HFFc6 (cell line): ENCODE measurements at regions not wholly inside any gene's neighbourhood (a gene's known extent, or its start where the extent isn't known, plus 50 kb on each side); places are given as distances from the start of the nearest gene placed in this dataset.
A peak's percentile ranks its signal among the peaks of the same experiment; 100 is the strongest.

Experiments used
- DNase-seq: peaks from one replicate; pipeline ENCODE4 v3.0.0-alpha.2; 2018
- H3K27ac Mint-ChIP-seq: 2 replicates; pipeline ENCODE4 v1.8.0; 2020; ENCODE audit warnings: mild to moderate bottlenecking, mixed read lengths
- H3K27me3 Mint-ChIP-seq: 2 replicates; pipeline ENCODE4 v1.8.0; 2021; ENCODE audit warnings: mild to moderate bottlenecking, moderate library complexity, mixed read lengths; ENCODE audit not compliant: insufficient read depth
- H3K36me3 Mint-ChIP-seq: 2 replicates; pipeline ENCODE4 v1.8.0; 2021; ENCODE audit warnings: low read depth, mixed read lengths
- H3K4me1 Mint-ChIP-seq: 2 replicates; pipeline ENCODE4 v1.8.0; 2020; ENCODE audit warnings: low read depth, mixed read lengths
- H3K4me3 Mint-ChIP-seq: 2 replicates; pipeline ENCODE4 v1.8.0; 2020; ENCODE audit warnings: mild to moderate bottlenecking, moderate library complexity, mixed read lengths
- H3K9me3 Mint-ChIP-seq: 2 replicates; pipeline ENCODE4 v1.8.0; 2020; ENCODE audit warnings: mild to moderate bottlenecking, mixed read lengths
- TF ChIP-seq, protein P1 (sequence below): fragments of 200-600 bp; sonication (generic); IDR thresholded peaks from 2 replicates; pipeline ENCODE4 v1.5.0; 2021; ENCODE audit warnings: antibody characterized with exemption, mild to moderate bottlenecking

DNA sequence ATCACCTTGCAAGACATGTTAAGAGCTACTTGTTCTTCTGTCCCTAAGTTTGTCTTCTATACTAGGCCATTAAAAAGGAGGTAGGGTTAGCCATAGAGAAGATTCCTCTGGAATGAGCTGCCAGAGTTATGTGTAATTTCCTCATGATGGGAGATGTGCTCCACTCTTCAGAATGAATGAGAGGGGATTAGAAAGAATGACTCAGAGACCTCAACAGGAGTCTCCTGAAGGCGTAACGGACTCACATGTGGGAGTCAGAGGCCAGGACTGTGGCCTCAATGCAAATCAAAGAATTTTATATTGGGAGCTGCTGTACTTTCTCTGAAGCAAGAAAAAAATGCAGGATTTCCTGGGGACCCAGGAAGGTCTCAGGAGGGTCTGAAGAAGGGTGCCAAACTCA is 87.8 kb upstream of the ATXN7L3B start:
- H3K36me3 Mint-ChIP-seq = no peaks in the 10 kb centered on the region
- no peak overlapping the region for H3K4me3 Mint-ChIP-seq
- H3K9me3 Mint-ChIP-seq = peaks cover 9% of the 10 kb centered on the region
- TF ChIP-seq, protein P1, sequence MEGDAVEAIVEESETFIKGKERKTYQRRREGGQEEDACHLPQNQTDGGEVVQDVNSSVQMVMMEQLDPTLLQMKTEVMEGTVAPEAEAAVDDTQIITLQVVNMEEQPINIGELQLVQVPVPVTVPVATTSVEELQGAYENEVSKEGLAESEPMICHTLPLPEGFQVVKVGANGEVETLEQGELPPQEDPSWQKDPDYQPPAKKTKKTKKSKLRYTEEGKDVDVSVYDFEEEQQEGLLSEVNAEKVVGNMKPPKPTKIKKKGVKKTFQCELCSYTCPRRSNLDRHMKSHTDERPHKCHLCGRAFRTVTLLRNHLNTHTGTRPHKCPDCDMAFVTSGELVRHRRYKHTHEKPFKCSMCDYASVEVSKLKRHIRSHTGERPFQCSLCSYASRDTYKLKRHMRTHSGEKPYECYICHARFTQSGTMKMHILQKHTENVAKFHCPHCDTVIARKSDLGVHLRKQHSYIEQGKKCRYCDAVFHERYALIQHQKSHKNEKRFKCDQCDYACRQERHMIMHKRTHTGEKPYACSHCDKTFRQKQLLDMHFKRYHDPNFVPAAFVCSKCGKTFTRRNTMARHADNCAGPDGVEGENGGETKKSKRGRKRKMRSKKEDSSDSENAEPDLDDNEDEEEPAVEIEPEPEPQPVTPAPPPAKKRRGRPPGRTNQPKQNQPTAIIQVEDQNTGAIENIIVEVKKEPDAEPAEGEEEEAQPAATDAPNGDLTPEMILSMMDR = no peak
- peaks cover 10% of the 10 kb centered on the region; the same call in 1 of the 2 replicates for H3K4me1 Mint-ChIP-seq
- H3K27ac Mint-ChIP-seq = no peak overlapping the region
- peak; percentile 34 for DNase-seq
- no peaks in the 10 kb centered on the region; the same call in 1 of the 2 replicates for H3K27me3 Mint-ChIP-seq

DNA sequence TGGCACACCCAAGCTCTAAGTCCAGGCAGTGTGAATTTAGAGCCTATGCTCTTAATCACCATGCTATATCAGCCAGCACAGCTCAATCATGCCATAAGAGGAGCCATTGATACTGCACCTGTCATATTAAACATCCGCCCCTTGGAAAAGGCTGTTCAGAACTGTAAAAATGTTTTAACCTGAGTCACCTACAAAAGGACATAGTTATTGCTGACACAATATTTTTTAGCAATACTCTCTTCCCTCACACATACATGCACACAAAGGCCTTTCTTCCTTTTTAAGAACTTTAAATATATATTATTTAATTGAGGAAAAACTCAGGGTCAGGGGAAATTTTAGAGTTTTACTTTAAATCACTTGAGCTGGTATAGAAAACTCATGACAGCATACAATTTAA is 83.5 kb upstream of the ATXN7L3B start:
- peaks cover 10% of the 10 kb centered on the region; the same call in 1 of the 2 replicates for H3K4me1 Mint-ChIP-seq
- TF ChIP-seq, protein P1 = no peak
- H3K9me3 Mint-ChIP-seq = peaks cover 4% of the 10 kb centered on the region; the same call in 1 of the 2 replicates
- no peak overlapping the region for H3K4me3 Mint-ChIP-seq
- DNase-seq = no peak
- H3K27me3 Mint-ChIP-seq = no peaks in the 10 kb centered on the region; the same call in 1 of the 2 replicates
- no peaks in the 10 kb centered on the region for H3K36me3 Mint-ChIP-seq
- H3K27ac Mint-ChIP-seq = no peak overlapping the region

DNA sequence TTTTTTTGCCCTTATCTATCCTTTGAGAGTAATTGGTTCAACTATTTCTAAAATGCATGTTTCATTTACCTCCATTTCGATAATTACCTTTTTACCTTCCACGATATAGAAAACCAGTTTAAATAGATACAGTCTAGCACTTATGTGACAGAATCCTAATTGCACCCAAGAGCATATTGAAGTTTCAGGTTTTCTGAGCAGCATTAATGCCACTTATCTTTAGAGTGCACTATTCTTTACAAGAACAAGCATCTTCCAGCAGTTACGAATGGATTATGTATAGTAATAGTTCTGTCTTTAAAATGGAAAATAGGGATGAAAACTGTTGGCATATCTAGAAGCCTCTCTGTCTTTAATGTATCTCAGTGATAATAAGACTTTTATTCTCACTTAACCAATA is 82.2 kb upstream of the ATXN7L3B start:
- H3K9me3 Mint-ChIP-seq = peaks cover 9% of the 10 kb centered on the region; the same call in 1 of the 2 replicates
- no peaks in the 10 kb centered on the region for H3K36me3 Mint-ChIP-seq
- H3K4me1 Mint-ChIP-seq = no peaks in the 10 kb centered on the region
- H3K27ac Mint-ChIP-seq = no peak overlapping the region
- H3K27me3 Mint-ChIP-seq = no peaks in the 10 kb centered on the region; the same call in 1 of the 2 replicates
- TF ChIP-seq, protein P1 = no peak
- no peak for DNase-seq
- no peak overlapping the region for H3K4me3 Mint-ChIP-seq

DNA sequence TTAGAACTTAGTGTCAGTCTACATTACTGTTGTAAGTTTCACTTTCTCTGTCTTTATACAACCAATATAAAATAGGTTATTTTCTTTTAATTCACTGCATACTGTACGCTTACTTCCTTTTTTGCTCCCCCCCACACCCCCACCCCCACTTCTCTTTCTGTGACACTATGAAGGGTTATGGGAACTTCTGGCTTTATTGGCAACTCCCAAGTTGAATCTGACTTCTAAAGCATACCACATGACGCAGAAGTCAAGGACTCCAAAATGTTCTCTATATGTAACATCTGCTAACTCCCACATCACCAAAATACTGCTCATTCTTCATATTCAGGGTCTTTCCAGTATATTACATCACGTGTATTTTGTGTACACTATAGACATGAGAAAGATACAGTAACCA is 81.2 kb upstream of the ATXN7L3B start:
- no peak for DNase-seq
- Mint-ChIP-seq H3K27ac (no peak overlapping the region), H3K4me1 (no peaks in the 10 kb centered on the region), H3K27me3 (no peaks in the 10 kb centered on the region; the same call in 1 of the 2 replicates), H3K36me3 (no peaks in the 10 kb centered on the region), H3K9me3 (peaks cover 9% of the 10 kb centered on the region; the same call in 1 of the 2 replicates), H3K4me3 (peak overlapping the region; percentile 2; the same call in 1 of the 2 replicates)
- TF ChIP-seq, protein P1 = no peak

DNA sequence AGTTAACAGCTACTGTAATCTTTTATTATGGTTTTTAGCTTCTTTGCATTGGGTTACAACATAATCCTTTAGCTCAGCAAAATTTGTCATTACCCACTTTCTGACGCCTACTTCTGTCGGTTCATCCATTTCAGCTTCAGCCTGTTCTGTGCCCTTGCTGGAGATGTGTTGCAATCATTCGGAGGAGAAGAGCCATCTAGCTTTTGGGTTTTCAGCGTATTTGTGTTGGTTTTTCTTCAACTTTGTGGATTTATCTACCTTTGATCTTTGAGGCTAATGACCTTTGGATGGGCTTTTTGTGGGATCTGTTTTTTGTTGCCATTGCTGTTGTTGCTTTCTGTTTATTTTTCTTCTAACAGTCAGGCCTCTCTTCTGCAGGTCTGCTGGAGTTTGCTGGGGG is 69.2 kb upstream of the ATXN7L3B start:
- peaks cover 18% of the 10 kb centered on the region for H3K9me3 Mint-ChIP-seq
- no peaks in the 10 kb centered on the region; the same call in 1 of the 2 replicates for H3K27me3 Mint-ChIP-seq
- H3K4me1 Mint-ChIP-seq = no peaks in the 10 kb centered on the region
- H3K27ac Mint-ChIP-seq = no peak overlapping the region
- H3K4me3 Mint-ChIP-seq = no peak overlapping the region
- TF ChIP-seq, protein P1 = no peak
- no peak for DNase-seq
- no peaks in the 10 kb centered on the region for H3K36me3 Mint-ChIP-seq

DNA sequence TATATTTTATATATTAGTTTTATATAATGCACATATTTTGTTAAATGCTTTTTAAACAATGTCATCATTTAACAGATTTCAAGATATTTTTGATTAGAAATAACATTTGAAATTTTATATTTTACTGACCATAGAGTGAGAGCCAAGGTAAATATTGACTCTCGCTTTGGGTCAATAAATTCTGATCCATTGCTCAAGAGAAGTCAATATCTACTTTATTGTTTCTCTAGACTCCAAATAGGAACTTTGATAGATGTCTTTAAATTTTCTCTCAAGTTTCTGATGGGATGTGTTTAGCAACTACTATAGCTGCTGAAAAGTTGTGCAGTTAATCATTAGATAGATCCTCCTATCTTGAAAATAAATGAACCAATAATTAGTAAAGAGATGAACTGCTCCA is 61.4 kb upstream of the ATXN7L3B start:
- Mint-ChIP-seq H3K9me3 (no peaks in the 10 kb centered on the region; the same call in 1 of the 2 replicates), H3K4me1 (no peaks in the 10 kb centered on the region), H3K36me3 (no peaks in the 10 kb centered on the region), H3K27ac (no peak overlapping the region), H3K27me3 (no peaks in the 10 kb centered on the region), H3K4me3 (no peak overlapping the region)
- DNase-seq = no peak
- TF ChIP-seq, protein P1 = no peak
